Sigmoid colon (tissue), 4 donors: ENCODE measurements at regions not wholly inside any gene's neighbourhood (a gene's known extent, or its start where the extent isn't known, plus 50 kb on each side); places are given as distances from the start of the nearest gene placed in this dataset.

ENCODE experiments used
- CTCF ChIP-seq, 4 experiments: fragments of 450-650 bp in 3 of 4; fragments of 200-600 bp in 1 of 4; IDR thresholded peaks; one replicate each; pipeline ENCODE4 v1.5.1; 2016 to 2019; ENCODE audit warnings: antibody characterized with exemption in 4 of 4, mild to moderate bottlenecking in 3 of 4, moderate library complexity in 2 of 4
- EP300 ChIP-seq, 4 donors: sonication (generic); formaldehyde crosslinking; IDR thresholded peaks; one replicate each; pipeline ENCODE4 v1.6.1; 2017; ENCODE audit warnings: antibody characterized with exemption in 4 of 4
- POLR2A ChIP-seq, 2 donors: fragments of 450-650 bp; IDR thresholded peaks; one replicate each; pipeline ENCODE4 v1.6.1; 2016; ENCODE audit warnings: antibody characterized with exemption in 2 of 2, mild to moderate bottlenecking in 2 of 2, moderate library complexity in 2 of 2

- no peak for TF ChIP-seq EP300 (IDR thresholded peaks at IDR 0.05)
- no peak for TF ChIP-seq CTCF (IDR thresholded peaks at IDR 0.05)
- TF ChIP-seq POLR2A (IDR thresholded peaks at IDR 0.05) = no peak
Observed at GRCh38 chr18:43914018-43914417, 636.7 kb upstream of the SYT4 start.
